ENCODE measurements at regions not wholly inside any gene's neighbourhood (a gene's known extent, or its start where the extent isn't known, plus 50 kb on each side); places are given as distances from the start of the nearest gene placed in this dataset.

- TF ChIP-seq EP300 (IDR thresholded peaks at IDR 0.05) = no peak
- no peak for TF ChIP-seq CTCF (IDR thresholded peaks at IDR 0.05)
These were observed 357.2 kb downstream of the BMP4 start for GRCh38 chr14:53599221-53599945.

Measured in ovary (tissue), 3 donors.